ENCODE measurements at regions not wholly inside any gene's neighbourhood (a gene's known extent, or its start where the extent isn't known, plus 50 kb on each side); places are given as distances from the start of the nearest gene placed in this dataset.

DNA sequence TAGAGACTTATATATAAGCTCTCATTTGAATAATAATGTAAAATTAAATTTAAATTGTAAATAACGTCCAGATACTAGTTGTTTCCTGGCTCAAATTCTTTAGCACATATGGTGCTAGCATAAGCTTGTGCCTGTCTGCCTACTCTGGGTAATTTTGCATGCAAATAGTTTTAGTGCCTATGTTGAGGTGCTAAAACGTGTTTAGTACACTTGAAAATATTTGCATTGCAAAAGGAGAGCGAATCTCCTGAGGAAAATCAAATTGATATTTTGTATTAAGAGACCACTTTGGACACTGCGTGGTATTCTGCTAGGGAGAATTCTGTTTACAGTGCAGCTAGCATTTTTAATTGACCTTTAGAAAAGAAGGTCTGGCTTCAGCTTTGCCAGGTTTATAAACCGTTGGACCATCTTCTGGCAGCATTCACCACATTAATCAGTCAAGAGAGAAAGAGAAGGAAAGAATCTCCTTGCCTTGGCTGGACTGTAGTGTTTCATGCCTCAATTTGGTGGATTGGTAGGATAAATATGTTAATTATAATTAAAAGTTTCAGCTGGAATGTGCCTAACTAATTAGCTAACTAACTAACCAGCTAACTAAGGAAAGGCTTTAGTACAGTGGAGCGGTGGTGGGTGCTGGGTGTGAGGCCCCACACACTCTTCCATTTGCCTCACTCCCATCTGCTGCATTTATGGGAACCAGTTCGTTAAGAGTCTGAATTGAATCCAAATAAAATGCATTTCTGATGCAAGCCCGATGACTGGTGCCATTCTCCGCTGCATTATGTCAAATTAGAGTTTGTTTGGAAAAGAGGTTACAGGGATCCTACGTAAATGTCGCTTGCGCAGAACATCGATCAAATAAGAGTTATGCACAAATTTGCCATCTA lies 150.1 kb upstream of the MPDZ start:
- no peak for DNase-seq

DNA sequence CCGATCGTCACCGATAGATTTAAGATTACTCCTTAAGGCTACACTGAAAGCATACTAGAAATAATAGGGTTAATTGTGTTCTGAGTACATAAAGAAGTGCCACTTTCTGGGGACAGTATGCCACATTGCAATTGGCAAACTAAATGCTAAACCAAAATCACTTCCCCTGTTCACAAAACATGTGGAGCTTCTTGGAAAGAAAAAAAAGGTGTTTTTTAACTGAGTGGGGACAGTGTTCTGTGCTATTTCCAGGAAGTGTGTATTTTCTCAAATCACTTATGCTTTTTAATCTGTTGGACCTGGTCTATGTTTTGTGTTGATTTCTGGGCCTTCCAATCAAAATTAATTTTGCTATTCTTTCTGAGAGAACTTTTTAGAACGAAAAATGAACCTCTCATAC lies 149.3 kb upstream of the MPDZ start:
- DNase-seq = no peak

DNA sequence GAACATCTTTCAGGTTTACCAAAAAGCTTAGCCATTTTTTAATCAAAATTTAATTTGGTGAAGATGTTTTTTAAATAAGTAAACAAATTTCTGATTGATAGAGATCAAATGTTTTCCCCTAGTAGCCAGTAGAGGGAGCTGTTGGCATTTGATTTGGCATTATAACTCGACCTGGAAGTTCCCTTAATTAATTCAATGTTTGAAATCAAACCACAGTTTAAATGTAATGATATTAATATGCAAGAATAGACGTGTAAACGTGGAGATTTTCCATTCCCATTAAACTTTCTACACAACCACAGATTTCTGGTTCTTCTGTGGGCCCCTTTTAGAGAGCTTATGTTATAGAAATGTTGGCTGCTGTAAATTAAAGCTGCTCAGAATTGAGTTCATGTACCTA lies 148.1 kb upstream of the MPDZ start:
- peak; percentile 12 for DNase-seq

DNA sequence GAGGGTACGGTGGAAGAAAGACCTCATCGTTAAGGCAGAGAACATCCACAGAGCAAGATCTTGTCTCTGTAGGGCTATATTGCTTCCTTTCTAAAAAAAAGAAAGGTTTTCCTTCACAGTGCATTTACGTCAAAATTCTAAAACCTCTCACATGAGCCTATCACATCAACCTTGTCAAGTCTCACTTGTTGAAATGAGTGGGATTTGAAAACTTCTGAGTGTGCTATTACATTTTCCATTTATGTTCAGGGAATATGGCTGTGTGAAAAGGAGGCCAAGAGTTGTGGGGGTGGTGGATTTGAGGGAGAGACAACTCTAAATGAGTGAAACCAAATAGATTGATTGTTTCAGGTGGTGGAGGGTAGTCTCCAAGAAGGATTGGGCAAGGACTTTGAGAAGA lies 147.1 kb upstream of the MPDZ start:
- no peak for DNase-seq

- DNase-seq = no peak
Observed at GRCh38 chr9:13424872-13425271, 145.4 kb upstream of the MPDZ start.

GRCh38 chr9:13424204-13424603 lies 144.7 kb upstream of the MPDZ start:
- no peak for DNase-seq

GRCh38 chr9:13414349-13414748 lies 134.9 kb upstream of the MPDZ start:
- no peak for DNase-seq

DNA sequence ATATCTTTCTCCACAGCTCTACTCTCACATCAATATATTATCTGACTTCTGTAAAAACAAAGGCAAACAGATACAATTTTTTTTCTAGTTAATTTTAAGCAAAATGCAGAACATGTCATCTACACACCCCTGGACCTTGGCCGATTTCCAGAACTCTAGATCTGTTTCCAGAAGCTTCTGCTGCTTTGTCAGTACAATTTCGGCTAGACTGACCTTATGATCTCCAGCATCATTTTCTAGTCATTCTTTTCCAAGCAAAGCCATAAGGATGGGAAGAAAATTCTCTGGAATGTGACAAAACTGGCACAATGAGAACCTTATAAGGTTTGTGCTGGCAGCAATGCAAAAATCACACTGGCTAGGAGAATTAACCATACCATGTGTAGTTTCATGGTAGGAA lies 132.8 kb upstream of the MPDZ start:
- DNase-seq = no peak

DNA sequence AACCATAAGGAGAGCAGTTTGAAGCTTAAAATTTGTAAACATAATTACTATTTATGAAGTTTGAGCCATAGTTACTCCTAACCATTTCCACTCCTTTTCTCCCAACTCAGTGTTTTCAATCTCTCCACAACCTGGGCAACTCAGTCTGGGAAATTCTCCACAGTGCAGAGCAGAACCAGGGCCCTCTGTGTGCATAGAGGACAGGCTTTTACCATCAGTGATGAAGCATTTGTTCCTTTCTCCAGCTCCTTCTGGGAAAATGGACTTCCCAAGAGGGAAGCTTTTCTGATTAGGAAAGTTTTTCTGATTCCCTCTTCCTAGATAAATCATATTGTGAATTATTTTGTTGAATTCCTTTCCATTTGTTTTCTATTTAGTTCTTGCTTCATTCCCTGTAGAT lies 132.3 kb upstream of the MPDZ start:
- no peak for DNase-seq

DNA sequence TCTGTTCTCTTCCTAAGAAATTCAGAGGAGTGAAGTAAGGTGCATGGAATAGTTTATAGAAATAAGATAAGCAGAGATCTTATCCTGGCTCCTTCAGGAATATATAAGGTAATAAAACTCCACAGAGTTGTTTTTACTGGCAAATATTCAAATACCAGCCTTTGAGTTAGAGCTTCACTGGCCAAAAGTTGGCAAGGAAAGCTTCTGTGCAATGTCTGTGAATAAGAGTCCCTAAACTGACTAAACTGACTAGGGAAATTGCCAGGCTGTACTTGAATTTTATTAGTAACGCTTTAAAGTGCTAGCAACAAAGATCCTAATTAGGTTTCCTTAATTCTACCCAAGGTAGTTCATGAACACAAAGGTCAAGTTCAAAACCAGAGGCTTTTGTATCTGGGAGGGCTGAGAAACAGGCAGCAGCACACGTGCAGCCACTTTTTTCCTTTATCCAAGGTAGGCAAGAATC lies 131.1 kb upstream of the MPDZ start:
- DNase-seq = no peak

- DNase-seq = no peak
Observed at GRCh38 chr9:13397661-13398060, 118.2 kb upstream of the MPDZ start.

- DNase-seq = no peak
Observed at GRCh38 chr9:13397220-13397619, 117.7 kb upstream of the MPDZ start.

DNA sequence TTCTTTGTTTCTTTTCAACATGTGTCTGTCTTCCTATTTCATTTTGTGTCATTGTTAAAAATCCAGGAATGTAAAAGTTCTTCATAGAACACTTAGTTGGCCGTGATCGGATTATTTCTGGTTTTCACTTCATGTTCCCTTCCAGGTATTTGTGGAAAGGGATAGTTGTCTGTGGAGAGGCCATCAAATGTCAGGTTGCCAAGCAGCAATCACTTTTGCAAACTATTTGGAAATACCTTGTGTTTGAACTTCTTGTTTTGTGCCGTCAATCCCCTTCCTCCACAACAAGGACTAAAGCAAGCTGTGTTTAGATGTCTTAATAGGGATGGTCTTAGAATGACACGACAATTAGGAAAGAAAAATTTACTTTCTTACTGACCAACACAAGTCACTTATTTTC lies 116.9 kb upstream of the MPDZ start:
- DNase-seq = no peak

GRCh38 chr9:13395156-13395555 lies 115.7 kb upstream of the MPDZ start:
- no peak for DNase-seq

DNA sequence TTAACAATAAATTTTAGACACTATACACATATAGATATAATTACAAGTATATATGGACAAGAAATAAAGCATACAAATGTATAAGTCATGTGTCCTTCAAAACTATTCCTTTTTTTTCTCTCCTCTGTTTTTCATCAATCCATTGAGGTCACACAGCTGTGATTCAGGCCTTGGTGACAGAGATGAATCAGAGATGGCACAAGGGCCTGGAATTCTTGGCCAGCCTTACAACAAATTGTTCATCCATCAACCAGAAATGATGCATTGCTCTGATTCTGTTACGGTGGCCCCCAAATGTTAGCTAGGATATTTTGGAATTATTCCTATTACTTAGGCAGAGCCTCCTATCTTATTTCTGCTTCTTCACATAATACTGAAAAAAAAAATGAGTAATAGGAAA lies 108.7 kb upstream of the MPDZ start:
- DNase-seq = no peak

- DNase-seq = no peak
Observed at GRCh38 chr9:13387734-13388067, 108.2 kb upstream of the MPDZ start.

DNA sequence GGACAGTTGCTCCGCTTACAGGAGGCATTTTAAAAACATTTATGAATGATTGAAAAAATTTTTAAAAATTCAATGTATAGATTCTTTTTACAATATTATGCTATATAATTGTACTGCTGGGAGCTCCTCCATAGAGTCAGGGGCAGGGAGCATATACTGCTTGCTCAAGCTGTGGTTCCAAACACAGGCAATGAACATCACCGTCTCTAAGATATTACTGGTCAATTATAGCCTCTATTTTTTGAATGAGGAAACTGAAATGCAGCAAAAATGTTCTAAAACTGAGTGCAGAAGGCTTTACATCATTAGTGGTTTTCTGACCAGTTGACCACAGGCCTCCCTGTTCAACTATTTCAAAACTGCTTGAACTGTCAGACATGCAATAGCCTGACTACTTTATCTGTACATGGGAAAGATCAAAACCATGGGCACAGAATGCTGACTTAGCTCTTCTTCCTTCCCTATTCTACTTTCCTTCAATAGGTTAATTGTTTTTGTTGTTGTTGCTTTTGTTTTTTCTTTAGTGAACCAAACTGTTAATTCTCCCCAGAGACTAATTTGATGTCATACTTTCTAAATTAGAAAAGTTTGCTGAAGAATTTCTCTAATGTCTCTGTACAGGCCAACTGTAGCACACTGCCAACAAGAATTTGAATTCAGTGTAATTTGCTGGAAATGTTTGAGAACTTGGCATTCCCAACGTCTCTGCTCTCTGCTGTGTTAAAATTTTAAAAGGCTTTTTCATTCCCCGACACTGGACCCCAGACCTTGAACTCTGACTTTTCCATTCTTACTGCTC lies 107.6 kb upstream of the MPDZ start:
- DNase-seq = no peak

DNA sequence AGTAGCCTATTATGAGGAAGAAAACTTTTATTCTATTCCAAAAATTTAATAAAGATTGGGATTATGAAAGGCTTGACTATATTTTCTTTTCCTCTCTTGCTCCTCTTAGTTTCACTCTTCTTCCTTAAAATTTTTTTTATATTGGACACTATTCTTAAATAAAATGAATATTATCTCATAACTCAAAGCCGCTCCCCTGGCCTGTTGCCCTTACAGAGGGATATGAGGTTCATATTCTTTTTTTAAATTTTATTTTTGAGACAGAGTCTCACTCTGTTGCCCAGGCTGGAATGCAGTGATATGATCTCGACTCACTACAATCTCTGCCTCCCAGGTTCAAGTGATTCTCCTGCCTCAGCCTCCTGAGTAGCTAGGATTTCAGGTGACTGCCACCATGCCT lies 106.8 kb upstream of the MPDZ start:
- DNase-seq = no peak

DNA sequence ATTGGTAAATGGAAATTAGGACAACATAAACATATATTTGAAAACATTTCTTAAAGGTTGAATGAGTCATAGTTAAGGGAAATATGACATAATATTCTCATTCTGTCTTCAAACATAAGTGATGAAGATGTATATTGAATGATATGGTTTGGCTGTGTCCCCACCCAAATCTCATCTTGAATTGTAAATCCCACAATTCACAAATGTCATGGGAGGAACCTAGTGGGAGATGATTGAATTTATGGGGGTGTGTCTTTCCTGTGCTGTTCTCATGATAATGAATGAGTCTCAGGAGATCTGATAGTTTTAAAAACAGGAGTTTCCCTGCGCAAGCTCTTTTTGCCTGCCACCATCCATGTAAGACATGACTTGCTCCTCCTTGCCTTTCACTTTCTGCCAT lies 104.4 kb upstream of the MPDZ start:
- DNase-seq = no peak

GRCh38 chr9:13383216-13383615 lies 103.7 kb upstream of the MPDZ start:
- DNase-seq = no peak

DNA sequence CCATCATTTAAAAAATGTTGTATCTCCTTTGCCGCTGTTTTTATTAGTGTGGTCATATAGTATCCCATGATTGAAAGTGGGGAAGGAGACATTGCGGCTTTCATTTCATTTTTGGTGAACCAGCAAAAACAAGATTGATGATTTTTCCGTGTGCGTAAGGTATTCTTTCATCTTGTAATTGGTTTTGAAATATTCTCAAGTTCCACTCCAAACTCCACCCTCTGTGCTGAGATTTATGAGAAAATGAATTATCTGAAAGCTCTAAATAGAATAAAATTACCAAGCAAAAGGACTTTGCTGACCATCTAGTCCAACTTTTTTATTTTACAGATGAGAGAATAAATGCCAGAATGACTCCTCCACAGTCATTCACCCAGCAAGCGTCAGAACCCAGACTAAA lies 103.1 kb upstream of the MPDZ start:
- DNase-seq = no peak

GRCh38 chr9:13380903-13381302 lies 101.4 kb upstream of the MPDZ start:
- no peak for DNase-seq

DNA sequence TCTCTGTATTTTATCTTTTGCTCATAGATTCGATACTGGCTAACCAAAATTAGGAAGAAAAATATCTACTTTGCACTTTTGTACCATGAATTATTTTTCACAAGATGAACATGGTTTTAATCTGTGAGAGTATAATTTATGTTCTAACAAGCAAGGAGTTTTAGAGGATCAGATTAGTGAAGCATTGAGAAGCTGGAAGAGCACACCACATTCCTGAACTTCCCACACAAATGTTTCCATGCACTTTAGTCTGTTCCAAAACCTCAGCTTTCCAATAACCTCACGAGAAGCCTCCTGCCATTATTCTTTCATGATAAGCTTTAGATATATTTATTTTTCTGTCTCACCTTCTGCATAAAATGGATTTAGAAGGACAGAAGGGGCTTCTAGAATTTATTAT lies 98.7 kb upstream of the MPDZ start:
- DNase-seq = no peak

GRCh38 chr9:13377171-13377925 lies 97.9 kb upstream of the MPDZ start:
- no peak for DNase-seq
